GM10847 (cell line): ENCODE measurements at regions not wholly inside any gene's neighbourhood (a gene's known extent, or its start where the extent isn't known, plus 50 kb on each side); places are given as distances from the start of the nearest gene placed in this dataset.

Source experiments
- POLR2A ChIP-seq: IDR thresholded peaks from 2 replicates; pipeline ENCODE4 v1.6.1; 2011; ENCODE audit not compliant: insufficient read length; ENCODE audit errors: extremely low read depth

GRCh38 chr15:31151301-31152233 is 50.0 kb upstream of the TRPM1 start:
- TF ChIP-seq POLR2A = no peak

GRCh38 chr15:31153531-31153930 is 52.0 kb upstream of the TRPM1 start:
- TF ChIP-seq POLR2A = no peak

- TF ChIP-seq POLR2A = no peak
These were observed 53.6 kb upstream of the TRPM1 start for GRCh38 chr15:31155151-31155550.

GRCh38 chr15:31156226-31156625 is 54.7 kb upstream of the TRPM1 start:
- TF ChIP-seq POLR2A = no peak

- no peak for TF ChIP-seq POLR2A
These were observed 55.3 kb upstream of the TRPM1 start for GRCh38 chr15:31156808-31157207.

GRCh38 chr15:31157644-31158069 is 56.1 kb upstream of the TRPM1 start:
- no peak for TF ChIP-seq POLR2A

- no peak for TF ChIP-seq POLR2A
These were observed 57.5 kb upstream of the TRPM1 start for GRCh38 chr15:31158858-31159569.

- TF ChIP-seq POLR2A = no peak
These were observed 58.3 kb upstream of the TRPM1 start for GRCh38 chr15:31159837-31160236.

GRCh38 chr15:31160297-31160696 is 58.8 kb upstream of the TRPM1 start:
- TF ChIP-seq POLR2A = no peak

GRCh38 chr15:31160740-31161495 is 59.4 kb upstream of the TRPM1 start:
- no peak for TF ChIP-seq POLR2A

- TF ChIP-seq POLR2A = no peak
These were observed 60.4 kb upstream of the TRPM1 start for GRCh38 chr15:31161951-31162350.

- TF ChIP-seq POLR2A = no peak
These were observed 61.4 kb upstream of the TRPM1 start for GRCh38 chr15:31162721-31163510.

GRCh38 chr15:31163769-31164572 is 62.4 kb upstream of the TRPM1 start:
- TF ChIP-seq POLR2A = no peak

- TF ChIP-seq POLR2A = no peak
These were observed 63.0 kb upstream of the TRPM1 start for GRCh38 chr15:31164573-31164912.

GRCh38 chr15:31169558-31169957 is 68.0 kb upstream of the TRPM1 start:
- no peak for TF ChIP-seq POLR2A

GRCh38 chr15:31171731-31172130 is 70.2 kb upstream of the TRPM1 start:
- TF ChIP-seq POLR2A = no peak
